Activated CD4-positive, CD25-positive, alpha-beta regulatory T cell treated with anti-CD3 and anti-CD28 coated beads, Interleukin-2, amount 50 U/mL, for 24 hours (primary cell): ENCODE measurements at regions not wholly inside any gene's neighbourhood (a gene's known extent, or its start where the extent isn't known, plus 50 kb on each side); places are given as distances from the start of the nearest gene placed in this dataset.
"Not testable (repeated sequence)": the region's sequence is repeated elsewhere in the genome, so short reads cannot be mapped to it uniquely, and the experiment has no call there.

ENCODE experiments used
- ATAC-seq, 2 donors: fragments of 150-1000 bp; cut with Tn5 transposase; one replicate each; pipeline ENCODE4 v1.10.0; 2021; ENCODE audit warnings: mild to moderate bottlenecking in 1 of 2, moderate library complexity in 1 of 2

GRCh38 chr7:146057958-146058357 is 58.6 kb upstream of the CNTNAP2 start:
- ATAC-seq = no peak

- ATAC-seq = no peak
Measured at GRCh38 chr7:146054909-146055308, 61.7 kb upstream of the CNTNAP2 start.

GRCh38 chr7:146053492-146053891 is 63.1 kb upstream of the CNTNAP2 start:
- no peak for ATAC-seq

GRCh38 chr7:146043310-146043709 is 73.3 kb upstream of the CNTNAP2 start:
- not testable (repeated sequence) for ATAC-seq

GRCh38 chr7:146028251-146028750 is 88.3 kb upstream of the CNTNAP2 start:
- no peak for ATAC-seq

- no peak for ATAC-seq
Measured at GRCh38 chr7:146027243-146027642, 89.4 kb upstream of the CNTNAP2 start.

- ATAC-seq = no peak
Measured at GRCh38 chr7:146022776-146023175, 93.8 kb upstream of the CNTNAP2 start.

GRCh38 chr7:146019041-146020004 is 97.3 kb upstream of the CNTNAP2 start:
- ATAC-seq = not testable (repeated sequence)

- ATAC-seq = not testable (repeated sequence)
Measured at GRCh38 chr7:146017366-146017765, 99.2 kb upstream of the CNTNAP2 start.

GRCh38 chr7:146014154-146014553 is 102.4 kb upstream of the CNTNAP2 start:
- ATAC-seq = not testable (repeated sequence)

GRCh38 chr7:146008293-146008692 is 108.3 kb upstream of the CNTNAP2 start:
- no peak for ATAC-seq

GRCh38 chr7:146004805-146005204 is 111.8 kb upstream of the CNTNAP2 start:
- ATAC-seq = no peak

GRCh38 chr7:146002431-146003078 is 114.0 kb upstream of the CNTNAP2 start:
- no peak for ATAC-seq

- no peak for ATAC-seq
Measured at GRCh38 chr7:146002008-146002407, 114.6 kb upstream of the CNTNAP2 start.

- ATAC-seq = no peak
Measured at GRCh38 chr7:146000882-146001281, 115.7 kb upstream of the CNTNAP2 start.

- ATAC-seq = no peak
Measured at GRCh38 chr7:145989469-145989868, 127.1 kb upstream of the CNTNAP2 start.

GRCh38 chr7:145986248-145986874 is 130.2 kb upstream of the CNTNAP2 start:
- no peak for ATAC-seq

- ATAC-seq = no peak
Measured at GRCh38 chr7:145978769-145979168, 137.8 kb upstream of the CNTNAP2 start.

GRCh38 chr7:145959981-145960380 is 156.6 kb upstream of the CNTNAP2 start:
- ATAC-seq = no peak

- no peak for ATAC-seq
Measured at GRCh38 chr7:145957160-145957890, 159.3 kb upstream of the CNTNAP2 start.

GRCh38 chr7:145951566-145951965 is 165.0 kb upstream of the CNTNAP2 start:
- ATAC-seq = no peak

- ATAC-seq = no peak
Measured at GRCh38 chr7:145928937-145929336, 187.7 kb upstream of the CNTNAP2 start.

- no peak for ATAC-seq
Measured at GRCh38 chr7:145919712-145920111, 196.9 kb upstream of the CNTNAP2 start.
